ENCODE measurements at regions not wholly inside any gene's neighbourhood (a gene's known extent, or its start where the extent isn't known, plus 50 kb on each side); places are given as distances from the start of the nearest gene placed in this dataset.

DNA sequence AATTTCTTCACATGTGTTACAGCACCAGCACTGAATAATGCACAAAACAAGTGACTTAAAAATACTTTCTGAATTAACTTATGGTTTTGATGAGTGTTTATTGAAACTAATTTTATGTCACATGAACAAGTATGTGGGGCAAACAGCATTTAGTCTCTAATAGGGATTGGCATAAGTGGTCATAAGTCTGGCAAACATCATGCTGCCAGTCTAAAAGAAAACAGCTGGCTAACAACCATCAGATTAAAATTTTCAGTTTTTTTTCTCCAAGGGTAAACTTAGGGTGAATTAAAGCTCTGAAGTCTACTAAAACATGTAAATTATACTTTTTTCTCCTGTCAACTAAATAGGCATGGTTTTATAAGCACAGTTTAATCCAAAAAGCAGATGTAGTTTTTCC, 1014.2 kb downstream of the FAT4 start:
- Histone ChIP-seq H3K79me2 (ENCODE audit: control insufficient read depth, insufficient read depth, low read length) (no peaks in the 10 kb centered on the region), H3K9me1 (replicated peaks; ENCODE audit: control insufficient read depth, extremely low read depth, insufficient read depth, low read length) (no peaks in the 10 kb centered on the region), H2AFZ (ENCODE audit: low read depth, low read length) (no peak overlapping the region), H3K36me3 (ENCODE audit: control insufficient read depth in 2 of 2, extremely low read depth in 1 of 2, insufficient read depth in 2 of 2, low read length in 2 of 2) (no peaks in the 10 kb centered on the region), H3K4me2 (ENCODE audit: insufficient read depth, low read length) (no peak overlapping the region), H3K4me3 (replicated peaks in 1 of 3; ENCODE audit: insufficient read depth in 1 of 3, low read depth in 1 of 3, low read length in 3 of 3) (no peak overlapping the region), H3K9me3 (replicated peaks; ENCODE audit: control insufficient read depth, insufficient read depth, low read length) (no peaks in the 10 kb centered on the region), H3K27ac (ENCODE audit: insufficient read depth, low read depth, low read length) (no peak overlapping the region), H4K20me1 (replicated peaks; ENCODE audit: control insufficient read depth, extremely low read depth, insufficient read depth, low read length) (no peaks in the 10 kb centered on the region), H3K9ac (replicated peaks; ENCODE audit: extremely low read depth, insufficient read depth, low read length) (no peak overlapping the region), H3K27me3 (ENCODE audit: control insufficient read depth in 2 of 2, insufficient read depth in 2 of 2, low read length in 2 of 2) (no peaks in the 10 kb centered on the region), H3K4me1 (ENCODE audit: control insufficient read depth, extremely low read depth, insufficient read depth, low read length) (no peaks in the 10 kb centered on the region)
- DNase-seq (ENCODE audit: low read depth, low spot score) (no peak), FAIRE-seq (no peak)
- no TSS peak for BruUV-seq (replicated peaks)
- intact Hi-C loops (cut with micrococcal nuclease) (no loop called here), dilution Hi-C loops (cut with MboI; ENCODE audit: extremely low pct_ligation_motif_present, low sequenced_read_pairs) (no loop called here)
- POLR2A ChIA-PET = no interaction called here
- no peak for TF ChIP-seq JUN (IDR thresholded peaks at IDR 0.05; ENCODE audit: borderline replicate concordance, insufficient read depth, insufficient read length, low read depth)
- no peak for TF ChIP-seq POLR2AphosphoS5 (IDR thresholded peaks at IDR 0.05; ENCODE audit: insufficient read depth, low read depth, low read length)
- TF ChIP-seq POLR2A (IDR thresholded peaks at IDR 0.05; ENCODE audit: low read depth, low read length) = no peak
- TF ChIP-seq, protein P1, sequence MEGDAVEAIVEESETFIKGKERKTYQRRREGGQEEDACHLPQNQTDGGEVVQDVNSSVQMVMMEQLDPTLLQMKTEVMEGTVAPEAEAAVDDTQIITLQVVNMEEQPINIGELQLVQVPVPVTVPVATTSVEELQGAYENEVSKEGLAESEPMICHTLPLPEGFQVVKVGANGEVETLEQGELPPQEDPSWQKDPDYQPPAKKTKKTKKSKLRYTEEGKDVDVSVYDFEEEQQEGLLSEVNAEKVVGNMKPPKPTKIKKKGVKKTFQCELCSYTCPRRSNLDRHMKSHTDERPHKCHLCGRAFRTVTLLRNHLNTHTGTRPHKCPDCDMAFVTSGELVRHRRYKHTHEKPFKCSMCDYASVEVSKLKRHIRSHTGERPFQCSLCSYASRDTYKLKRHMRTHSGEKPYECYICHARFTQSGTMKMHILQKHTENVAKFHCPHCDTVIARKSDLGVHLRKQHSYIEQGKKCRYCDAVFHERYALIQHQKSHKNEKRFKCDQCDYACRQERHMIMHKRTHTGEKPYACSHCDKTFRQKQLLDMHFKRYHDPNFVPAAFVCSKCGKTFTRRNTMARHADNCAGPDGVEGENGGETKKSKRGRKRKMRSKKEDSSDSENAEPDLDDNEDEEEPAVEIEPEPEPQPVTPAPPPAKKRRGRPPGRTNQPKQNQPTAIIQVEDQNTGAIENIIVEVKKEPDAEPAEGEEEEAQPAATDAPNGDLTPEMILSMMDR (IDR thresholded peaks at IDR 0.05; ENCODE audit: extremely low read depth in 1 of 2, insufficient read depth in 1 of 2, low read depth in 1 of 2, low read length in 2 of 2) = no peak
- TF ChIP-seq GATA2 (IDR thresholded peaks at IDR 0.05; ENCODE audit: insufficient read depth, insufficient read length, low read depth, low read length) = no peak
- TF ChIP-seq MYC (IDR thresholded peaks at IDR 0.05; ENCODE audit: low read depth, low read length) = no peak
- TF ChIP-seq, protein P2, sequence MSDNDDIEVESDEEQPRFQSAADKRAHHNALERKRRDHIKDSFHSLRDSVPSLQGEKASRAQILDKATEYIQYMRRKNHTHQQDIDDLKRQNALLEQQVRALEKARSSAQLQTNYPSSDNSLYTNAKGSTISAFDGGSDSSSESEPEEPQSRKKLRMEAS (IDR thresholded peaks at IDR 0.05; ENCODE audit: insufficient read depth, insufficient read length) = no peak
- TF ChIP-seq FOS (IDR thresholded peaks at IDR 0.05; ENCODE audit: borderline replicate concordance, insufficient read depth, low read length) = no peak
- TF ChIP-seq EZH2 (IDR thresholded peaks at IDR 0.05; ENCODE audit: borderline replicate concordance, low read depth, low read length, severe bottlenecking) = no peak
- CTCF ChIA-PET = interaction anchor here (1.7 kb wide), 1 partner anchor 8 kb away, joined by 4 read pairs; no protein-coding TSS in a partner anchor
